ACC112 (cell line): ENCODE measurements at regions not wholly inside any gene's neighbourhood (a gene's known extent, or its start where the extent isn't known, plus 50 kb on each side); places are given as distances from the start of the nearest gene placed in this dataset.
"Not testable (repeated sequence)": the region's sequence is repeated elsewhere in the genome, so short reads cannot be mapped to it uniquely, and the experiment has no call there.

Experiments
- H2AFZ ChIP-seq: fragments of 200-600 bp; sonication (generic); one replicate; pipeline ENCODE4 v1.6.0; 2017; ENCODE audit warnings: antibody characterized with exemption, low read length; ENCODE audit not compliant: unreplicated experiment
- H3K27ac ChIP-seq: fragments of 200-600 bp; sonication (generic); 2 replicates; pipeline ENCODE4 v1.5.1; 2014; ENCODE audit warnings: low read depth, mild to moderate bottlenecking, antibody characterized with exemption, low read length, moderate library complexity
- H3K27me3 ChIP-seq: fragments of 200-600 bp; sonication (generic); 2 replicates; pipeline ENCODE4 v1.6.1; 2014; ENCODE audit warnings: mild to moderate bottlenecking, antibody characterized with exemption, low read length, moderate library complexity, mixed read lengths; ENCODE audit not compliant: insufficient read depth
- H3K36me3 ChIP-seq: fragments of 200-600 bp; sonication (generic); 2 replicates; pipeline ENCODE4 v1.6.1; 2016; ENCODE audit warnings: mild to moderate bottlenecking, antibody characterized with exemption, low read length, moderate library complexity, mixed read lengths; ENCODE audit not compliant: insufficient read depth
- H3K4me1 ChIP-seq: fragments of 200-600 bp; sonication (generic); one replicate; pipeline ENCODE4 v1.6.1; 2016; ENCODE audit warnings: low read length, mixed read lengths; ENCODE audit not compliant: insufficient read depth, unreplicated experiment, control insufficient read depth
- H3K4me3 ChIP-seq: fragments of 200-600 bp; sonication (generic); 2 replicates; pipeline ENCODE4 v1.5.1; 2014; ENCODE audit warnings: mild to moderate bottlenecking, low read depth, low read length
- H3K79me2 ChIP-seq: fragments of 200-600 bp; sonication (generic); one replicate; pipeline ENCODE4 v1.6.0; 2016; ENCODE audit warnings: low read length; ENCODE audit not compliant: control insufficient read depth, unreplicated experiment, insufficient read depth

DNA sequence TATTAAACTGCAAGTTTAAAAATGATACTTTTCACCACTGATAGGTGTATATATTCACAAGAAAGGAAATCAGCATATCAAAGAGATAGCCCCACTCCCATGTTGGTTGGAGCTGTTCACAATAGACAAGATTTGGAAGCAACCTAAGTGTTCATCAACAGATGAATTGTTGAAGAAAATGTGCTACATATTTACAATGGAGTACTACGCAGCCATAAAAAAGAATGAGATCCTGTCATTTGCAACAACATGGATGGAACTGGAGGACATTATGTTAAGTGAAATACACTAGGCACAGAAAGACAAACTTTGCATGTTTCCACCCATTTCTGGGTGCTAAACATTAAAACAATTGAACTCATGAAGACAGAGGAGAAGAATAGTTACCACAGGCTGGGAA lies 278.9 kb upstream of the XYLT1 start:
- Histone ChIP-seq H3K27ac (no peak overlapping the region), H3K36me3 (no peaks in the 10 kb centered on the region), H3K4me1 (no peaks in the 10 kb centered on the region), H3K79me2 (no peaks in the 10 kb centered on the region), H3K27me3 (peaks cover 3% of the 10 kb centered on the region; the same call in 1 of the 2 replicates), H3K4me3 (no peak overlapping the region), H2AFZ (no peak overlapping the region)

DNA sequence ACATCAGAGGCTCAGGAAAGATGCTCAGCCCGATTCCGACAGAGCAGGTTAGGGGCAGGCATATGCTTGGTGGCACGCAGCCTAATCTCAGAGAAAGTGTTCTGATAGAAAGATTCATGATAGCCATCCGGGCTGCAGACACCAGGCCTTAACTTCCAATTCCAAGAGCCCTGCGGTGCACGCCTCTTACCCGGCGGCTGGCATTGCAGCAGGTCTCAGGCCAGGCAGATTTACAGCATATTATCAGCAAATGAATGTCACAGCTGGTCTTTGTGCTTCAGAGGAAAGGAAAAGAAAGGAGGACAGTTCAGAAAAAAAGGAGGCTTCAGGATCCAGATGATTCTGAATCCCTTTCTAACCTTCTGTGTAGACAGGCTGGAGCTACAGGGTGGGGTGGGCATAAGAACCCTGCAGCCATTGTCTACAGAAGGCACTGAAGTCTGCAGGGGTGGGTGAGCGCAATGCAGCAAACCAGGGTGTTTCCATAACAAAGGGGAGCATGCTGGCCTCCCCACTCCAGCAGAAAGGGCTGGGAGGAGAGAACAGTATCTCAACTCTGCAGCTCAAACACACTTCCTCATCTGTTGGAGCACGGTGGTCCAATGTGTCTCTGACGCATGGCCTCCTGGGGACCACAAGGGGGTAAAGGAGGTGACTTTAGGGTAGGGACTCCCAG lies 277.4 kb upstream of the XYLT1 start:
- Histone ChIP-seq H3K4me1 (no peaks in the 10 kb centered on the region), H2AFZ (no peak overlapping the region), H3K36me3 (no peaks in the 10 kb centered on the region), H3K79me2 (no peaks in the 10 kb centered on the region), H3K4me3 (no peak overlapping the region), H3K27me3 (0 out of 2 replicates have a peak, but pooled peaks cover 7% of the 10 kb centered on the region), H3K27ac (no peak overlapping the region)

DNA sequence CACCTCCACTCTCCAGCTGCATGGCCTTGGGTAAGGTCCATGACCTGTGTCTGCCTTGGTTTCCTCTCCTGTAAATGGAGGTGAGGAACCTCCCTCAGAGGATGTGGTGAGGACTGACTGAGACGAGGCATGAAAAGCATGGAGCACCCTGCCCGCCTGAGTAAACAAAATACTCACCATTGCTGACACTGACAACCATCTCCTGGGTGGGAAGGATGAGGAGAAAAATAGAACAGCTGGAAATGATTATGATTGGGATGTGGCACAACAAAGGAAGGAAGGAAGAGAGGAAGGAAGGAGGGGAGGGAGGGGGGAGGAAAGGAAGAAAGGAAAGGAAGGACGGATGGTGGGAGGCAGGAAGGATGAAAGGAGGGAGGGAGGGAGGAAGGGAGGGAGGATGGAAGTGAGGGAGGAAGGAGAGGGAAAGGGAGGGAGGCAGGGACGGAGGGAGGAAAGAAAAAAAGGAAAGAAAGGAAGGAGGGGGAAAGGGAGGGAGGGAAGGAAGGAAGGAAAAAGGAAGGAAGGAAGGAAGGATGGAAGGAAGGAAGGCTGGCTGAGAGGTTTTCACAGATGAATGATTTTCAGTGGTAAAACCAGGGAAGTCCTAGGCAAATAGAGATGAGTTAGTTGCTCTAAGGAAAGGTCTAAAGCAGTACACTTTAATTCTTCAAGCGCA lies 276.5 kb upstream of the XYLT1 start:
- Histone ChIP-seq H3K4me1 (no peaks in the 10 kb centered on the region), H3K27ac (no peak overlapping the region), H3K27me3 (peaks cover 10% of the 10 kb centered on the region; the same call in 1 of the 2 replicates), H3K36me3 (no peaks in the 10 kb centered on the region), H3K4me3 (no peak overlapping the region), H2AFZ (no peak overlapping the region), H3K79me2 (no peaks in the 10 kb centered on the region)

DNA sequence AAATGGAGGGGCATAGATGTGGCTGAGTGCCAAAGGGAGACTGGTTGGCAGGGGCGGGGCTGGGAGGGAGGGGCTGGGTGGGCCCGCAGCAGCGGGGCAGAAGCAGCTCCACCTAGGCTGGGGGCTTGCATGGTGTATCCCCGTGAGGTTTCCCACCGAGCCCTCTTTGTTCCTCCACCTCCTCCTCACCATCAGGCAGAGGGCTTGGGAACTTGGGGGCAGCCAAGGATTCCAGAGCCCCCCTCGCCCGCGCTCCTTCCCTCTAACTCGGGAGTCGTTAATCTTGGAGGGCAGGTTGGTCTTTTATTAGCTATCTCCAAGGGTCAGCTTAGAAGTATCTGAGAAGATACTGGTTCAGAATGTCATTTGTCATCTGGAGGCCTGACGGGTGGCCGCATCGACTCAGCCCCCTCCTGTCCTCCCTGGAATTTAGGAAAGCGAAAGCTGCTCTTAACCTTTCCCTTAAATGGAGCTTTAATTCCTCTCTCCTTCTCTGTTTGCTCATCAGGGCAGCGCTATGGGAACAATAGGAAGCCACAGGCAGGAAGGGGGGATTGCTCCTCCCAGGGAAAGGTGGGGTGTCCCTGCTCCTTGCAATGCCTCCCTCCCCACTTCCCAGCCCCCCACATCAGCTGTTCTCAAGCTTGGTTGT lies 274.3 kb upstream of the XYLT1 start:
- Histone ChIP-seq H3K4me3 (no peak overlapping the region), H3K4me1 (no peaks in the 10 kb centered on the region), H3K36me3 (no peaks in the 10 kb centered on the region), H3K27ac (no peak overlapping the region), H2AFZ (no peak overlapping the region), H3K79me2 (no peaks in the 10 kb centered on the region), H3K27me3 (peaks cover 13% of the 10 kb centered on the region; the same call in 1 of the 2 replicates)

DNA sequence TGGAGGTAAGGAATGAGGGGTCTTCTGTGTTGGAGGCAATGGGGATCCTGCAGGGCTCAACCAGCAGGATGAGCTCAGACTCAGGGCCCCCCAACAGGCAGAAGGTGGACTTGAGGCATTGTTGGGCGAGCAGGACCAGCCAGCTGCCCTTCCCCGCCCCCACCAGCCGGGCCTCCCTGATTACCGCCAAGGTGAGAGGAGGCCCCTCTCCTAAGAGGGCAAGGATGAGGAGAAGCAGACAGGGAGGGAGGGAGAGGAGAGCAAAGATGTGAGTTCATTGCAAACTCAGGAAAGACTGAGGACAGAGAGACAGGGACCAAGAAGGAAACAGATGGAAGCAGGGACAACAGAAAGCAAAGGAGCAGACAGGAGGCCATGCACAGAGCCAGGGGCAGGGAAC lies 272.8 kb upstream of the XYLT1 start:
- Histone ChIP-seq H2AFZ (no peak overlapping the region), H3K27ac (no peak overlapping the region), H3K27me3 (peaks cover 13% of the 10 kb centered on the region; the same call in 1 of the 2 replicates), H3K4me3 (no peak overlapping the region), H3K36me3 (no peaks in the 10 kb centered on the region), H3K4me1 (no peaks in the 10 kb centered on the region), H3K79me2 (no peaks in the 10 kb centered on the region)

DNA sequence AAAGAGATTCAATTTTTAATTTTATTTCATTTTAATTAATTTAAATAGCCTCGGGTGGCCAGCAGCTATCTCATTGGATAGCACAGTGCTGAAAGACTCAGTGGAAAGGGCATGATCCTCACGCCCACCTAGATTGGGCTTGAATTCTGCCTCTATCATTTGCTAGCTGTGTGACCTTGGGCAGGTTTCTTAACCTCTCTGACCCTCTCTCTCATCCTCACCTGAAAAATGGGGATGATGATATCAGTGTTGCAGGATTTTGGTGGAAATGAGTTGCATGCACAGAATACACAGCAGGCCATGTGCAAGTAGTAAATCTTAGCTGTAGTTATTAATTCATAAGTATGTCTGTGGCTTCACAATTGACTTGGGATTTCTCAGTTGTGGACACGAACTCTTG lies 272.4 kb upstream of the XYLT1 start:
- H2AFZ ChIP-seq = no peak overlapping the region
- H3K27ac ChIP-seq = no peak overlapping the region
- H3K4me1 ChIP-seq = no peaks in the 10 kb centered on the region

DNA sequence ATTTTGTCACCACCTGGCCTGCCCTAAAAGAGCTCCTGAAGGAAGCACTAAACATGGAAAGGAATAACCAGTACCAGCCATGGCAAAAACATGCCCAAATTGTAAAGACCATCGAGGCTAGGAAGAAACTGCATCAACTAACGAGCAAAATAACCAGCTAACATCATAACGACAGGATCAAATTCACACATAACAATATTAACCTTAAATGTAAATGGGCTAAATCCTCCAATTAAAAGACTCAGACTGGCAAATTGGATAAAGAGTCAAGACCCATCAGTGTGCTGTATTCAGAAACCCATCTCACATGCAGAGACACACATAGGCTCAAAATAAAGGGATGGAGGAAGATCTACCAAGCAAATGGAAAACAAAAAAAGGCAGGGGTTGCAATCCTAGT lies 264.3 kb upstream of the XYLT1 start:
- H3K4me3 ChIP-seq, H3K36me3 ChIP-seq, H3K27me3 ChIP-seq, H3K27ac ChIP-seq, H3K79me2 ChIP-seq, H2AFZ ChIP-seq, H3K4me1 ChIP-seq: not testable (repeated sequence)

More for the DNA sequence above, 272.4 kb upstream of the XYLT1 start:
- H3K36me3 ChIP-seq = no peaks in the 10 kb centered on the region
- peaks cover 13% of the 10 kb centered on the region; the same call in 1 of the 2 replicates for H3K27me3 ChIP-seq
- no peak overlapping the region for H3K4me3 ChIP-seq
- no peaks in the 10 kb centered on the region for H3K79me2 ChIP-seq

DNA sequence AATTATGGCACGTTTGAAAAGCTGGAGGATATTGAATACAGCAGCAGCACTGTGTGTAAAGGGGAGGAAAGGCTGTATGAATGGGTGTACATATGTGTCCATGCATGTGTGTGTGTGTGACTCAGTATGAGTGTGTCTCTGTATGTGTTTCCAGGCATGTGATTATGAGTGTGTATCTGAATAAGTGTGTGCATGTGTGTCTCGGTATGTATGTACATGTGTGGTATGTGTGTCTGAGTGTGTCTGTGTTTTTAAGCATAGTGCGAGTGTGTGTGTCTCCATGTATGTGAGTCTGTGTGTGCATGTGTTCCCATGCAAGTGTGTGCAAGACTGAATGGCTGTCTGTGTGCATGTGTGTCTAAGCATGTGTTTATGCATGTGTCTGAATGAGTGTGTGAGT lies 259.1 kb upstream of the XYLT1 start:
- H3K4me1 ChIP-seq = peaks cover 2% of the 10 kb centered on the region
- no peaks in the 10 kb centered on the region for H3K36me3 ChIP-seq
- no peak overlapping the region for H3K4me3 ChIP-seq
- no peak overlapping the region for H2AFZ ChIP-seq
- H3K27ac ChIP-seq = no peak overlapping the region
- H3K27me3 ChIP-seq = no peaks in the 10 kb centered on the region
- no peaks in the 10 kb centered on the region for H3K79me2 ChIP-seq

DNA sequence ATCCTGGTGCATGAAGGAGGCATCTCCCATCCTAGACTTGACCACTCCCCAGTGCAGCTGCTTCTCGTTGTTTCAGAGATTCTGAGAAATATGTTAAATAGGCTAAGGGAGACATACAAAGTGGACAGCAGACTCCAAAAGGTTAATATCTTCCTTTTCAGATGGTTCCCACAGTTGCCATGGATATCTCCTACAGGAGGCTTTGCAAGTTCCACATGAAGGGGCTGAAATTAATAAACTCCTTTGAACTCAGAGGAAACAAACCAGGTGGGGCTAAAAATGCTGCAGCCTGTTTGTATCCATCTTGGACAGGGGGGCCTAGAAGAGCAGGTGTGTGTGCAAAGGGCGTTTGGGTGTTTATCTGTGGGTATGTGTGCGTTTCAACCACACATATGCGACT lies 257.4 kb upstream of the XYLT1 start:
- no peaks in the 10 kb centered on the region for H3K27me3 ChIP-seq
- peaks cover 18% of the 10 kb centered on the region for H3K4me1 ChIP-seq
- H2AFZ ChIP-seq = no peak overlapping the region
- H3K36me3 ChIP-seq = no peaks in the 10 kb centered on the region
- H3K79me2 ChIP-seq = no peaks in the 10 kb centered on the region
- no peak overlapping the region for H3K4me3 ChIP-seq
- no peak overlapping the region for H3K27ac ChIP-seq

DNA sequence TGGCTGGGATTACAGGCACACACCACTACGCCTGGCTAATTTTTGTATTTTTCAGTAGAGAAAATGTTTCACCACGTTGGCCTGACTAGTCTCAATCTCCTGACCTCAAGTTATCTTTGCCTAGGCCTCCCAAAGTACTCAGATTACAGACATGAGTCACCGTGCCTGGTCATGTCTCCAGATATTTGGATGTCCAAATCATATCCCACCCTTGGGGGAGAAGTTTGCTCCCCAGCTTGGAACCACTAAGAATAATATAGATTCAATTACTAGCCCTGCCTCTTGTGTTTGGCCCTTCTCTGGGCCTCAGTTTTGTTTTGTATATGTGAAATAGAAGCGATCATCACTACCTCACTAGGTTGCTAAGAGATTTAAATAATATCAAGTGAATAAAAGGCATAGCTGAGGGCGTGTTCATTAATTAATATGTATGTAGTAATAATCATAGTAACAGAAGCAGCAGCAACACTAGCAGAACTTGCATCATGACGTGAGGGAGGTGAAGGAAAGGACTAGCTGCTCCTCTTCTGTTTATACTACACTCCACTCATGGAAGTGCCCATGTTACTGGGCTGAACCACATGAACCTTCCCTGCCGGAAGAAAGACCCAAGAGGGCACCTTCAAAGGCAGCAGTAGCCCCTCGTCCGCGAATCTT lies 253.6 kb upstream of the XYLT1 start:
- no peaks in the 10 kb centered on the region for H3K36me3 ChIP-seq
- H3K79me2 ChIP-seq = no peaks in the 10 kb centered on the region
- H3K4me1 ChIP-seq = peaks cover 19% of the 10 kb centered on the region
- no peaks in the 10 kb centered on the region for H3K27me3 ChIP-seq
- no peak overlapping the region for H2AFZ ChIP-seq
- H3K27ac ChIP-seq = peak overlapping the region; percentile 93
- H3K4me3 ChIP-seq = no peak overlapping the region
